GM19467 (cell line): ENCODE measurements at regions not wholly inside any gene's neighbourhood (a gene's known extent, or its start where the extent isn't known, plus 50 kb on each side); places are given as distances from the start of the nearest gene placed in this dataset.

Source experiments
- ATAC-seq: cut with Tn5 transposase; IDR thresholded peaks from one replicate; pipeline ENCODE4 v1.9.1; 2021; ENCODE audit warnings: mild to moderate bottlenecking, moderate library complexity; ENCODE audit not compliant: unreplicated experiment

- ATAC-seq, result no peak
These were observed 169.4 kb upstream of the TAB2 start for GRCh38 chr6:149147938-149148718.

GRCh38 chr6:149149653-149150052 lies 167.9 kb upstream of the TAB2 start:
- ATAC-seq, result no peak

- ATAC-seq, result no peak
These were observed 167.2 kb upstream of the TAB2 start for GRCh38 chr6:149150301-149150700.

- ATAC-seq, result no peak
These were observed 166.6 kb upstream of the TAB2 start for GRCh38 chr6:149150801-149151398.

GRCh38 chr6:149152521-149152920 lies 165.0 kb upstream of the TAB2 start:
- ATAC-seq, result no peak

GRCh38 chr6:149153100-149153499 lies 164.4 kb upstream of the TAB2 start:
- no peak for ATAC-seq

- no peak for ATAC-seq
These were observed 163.8 kb upstream of the TAB2 start for GRCh38 chr6:149153693-149154092.

- no peak for ATAC-seq
These were observed 163.2 kb upstream of the TAB2 start for GRCh38 chr6:149154261-149154821.

- no peak for ATAC-seq
These were observed 160.4 kb upstream of the TAB2 start for GRCh38 chr6:149157126-149157525.

- ATAC-seq, result no peak
These were observed 159.4 kb upstream of the TAB2 start for GRCh38 chr6:149158076-149158475.

GRCh38 chr6:149160943-149161342 lies 156.6 kb upstream of the TAB2 start:
- ATAC-seq, result no peak

- ATAC-seq, result no peak
These were observed 154.6 kb upstream of the TAB2 start for GRCh38 chr6:149162924-149163323.

GRCh38 chr6:149164199-149164750 lies 153.2 kb upstream of the TAB2 start:
- no peak for ATAC-seq

- ATAC-seq, result no peak
These were observed 151.2 kb upstream of the TAB2 start for GRCh38 chr6:149166336-149166735.

GRCh38 chr6:149166747-149167146 lies 150.8 kb upstream of the TAB2 start:
- ATAC-seq, result no peak

GRCh38 chr6:149168968-149169367 lies 148.5 kb upstream of the TAB2 start:
- ATAC-seq, result no peak

- no peak for ATAC-seq
These were observed 147.6 kb upstream of the TAB2 start for GRCh38 chr6:149169761-149170511.

- no peak for ATAC-seq
These were observed 146.7 kb upstream of the TAB2 start for GRCh38 chr6:149170564-149171452.

- ATAC-seq, result no peak
These were observed 144.3 kb upstream of the TAB2 start for GRCh38 chr6:149173222-149173621.

- no peak for ATAC-seq
These were observed 142.6 kb upstream of the TAB2 start for GRCh38 chr6:149174962-149175361.
